ENCODE measurements at regions not wholly inside any gene's neighbourhood (a gene's known extent, or its start where the extent isn't known, plus 50 kb on each side); places are given as distances from the start of the nearest gene placed in this dataset.

DNA sequence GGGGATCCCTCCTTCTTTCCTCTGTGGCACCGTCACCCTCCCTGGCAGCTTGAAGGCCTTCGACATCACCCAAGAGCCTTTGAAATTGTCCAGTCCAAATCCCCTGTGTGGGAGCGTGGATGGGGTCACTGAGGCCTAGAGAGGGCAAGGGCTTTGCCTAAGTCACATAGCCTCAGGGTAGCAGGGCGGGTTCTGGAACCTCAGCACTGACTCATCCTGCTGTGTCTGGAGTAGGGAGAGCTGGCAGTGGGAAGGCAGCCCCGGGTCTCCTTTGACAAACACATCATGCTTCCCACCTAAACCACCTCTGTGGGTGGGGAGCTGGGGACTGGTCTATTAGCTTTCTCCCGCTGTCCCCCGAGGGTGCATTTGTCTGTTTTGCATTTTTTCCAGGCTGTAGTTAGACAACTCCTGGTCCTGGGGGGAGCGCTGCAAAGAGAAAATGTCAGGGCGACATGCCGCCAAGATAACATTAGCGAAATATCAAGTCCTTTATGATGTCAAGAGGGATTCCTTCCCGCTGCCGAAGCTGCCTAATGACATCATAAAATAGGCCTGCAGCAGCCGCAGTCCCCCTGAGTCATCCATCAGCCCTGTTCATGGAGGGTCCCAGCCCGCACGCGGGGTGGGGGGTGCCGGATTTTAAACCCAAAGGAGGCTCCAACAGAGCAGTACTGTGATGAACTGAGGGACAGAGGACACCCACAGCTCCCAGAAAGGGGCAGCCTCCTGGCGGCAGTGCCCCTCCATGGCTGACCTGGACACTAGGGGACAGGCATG lies 77.0 kb upstream of the POU3F1 start:
- DNase-seq, result no peak

- DNase-seq, result no peak
Measured at GRCh38 chr1:38121231-38121680, 74.7 kb upstream of the POU3F1 start.

DNA sequence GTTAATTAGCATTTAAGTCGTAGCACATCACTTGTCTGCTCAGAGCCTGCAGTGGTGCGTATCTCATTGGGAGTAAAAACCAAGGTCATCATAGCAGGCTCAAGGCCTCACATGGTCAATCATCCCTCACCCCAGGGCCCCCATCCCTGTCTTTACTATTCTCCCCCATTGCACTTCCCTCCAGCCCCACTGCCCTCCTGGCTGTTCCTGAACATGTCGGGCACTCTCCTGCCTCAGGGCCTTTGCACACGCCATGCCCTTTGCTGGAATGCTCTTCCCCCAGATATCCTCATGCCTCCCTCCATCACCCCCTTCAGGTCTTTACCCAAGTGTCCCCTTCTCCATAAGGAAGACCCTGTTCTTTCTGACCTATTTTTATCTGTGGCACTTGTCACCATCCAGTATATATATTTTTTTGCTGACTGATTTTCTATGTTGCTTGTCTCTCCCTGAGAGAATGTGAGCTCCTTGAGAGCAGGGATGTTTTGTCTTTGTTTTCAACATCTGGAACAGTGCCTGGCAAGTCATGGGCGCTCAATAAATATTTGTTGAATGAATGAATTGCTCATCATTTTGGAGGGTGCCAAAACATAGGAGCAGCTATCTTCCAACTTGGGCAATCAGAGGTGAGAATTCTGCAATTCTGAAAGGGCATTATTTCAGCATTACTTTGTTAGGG lies 74.1 kb upstream of the POU3F1 start:
- DNase-seq, result no peak

GRCh38 chr1:38118976-38119375 lies 72.4 kb upstream of the POU3F1 start:
- no peak for DNase-seq

DNA sequence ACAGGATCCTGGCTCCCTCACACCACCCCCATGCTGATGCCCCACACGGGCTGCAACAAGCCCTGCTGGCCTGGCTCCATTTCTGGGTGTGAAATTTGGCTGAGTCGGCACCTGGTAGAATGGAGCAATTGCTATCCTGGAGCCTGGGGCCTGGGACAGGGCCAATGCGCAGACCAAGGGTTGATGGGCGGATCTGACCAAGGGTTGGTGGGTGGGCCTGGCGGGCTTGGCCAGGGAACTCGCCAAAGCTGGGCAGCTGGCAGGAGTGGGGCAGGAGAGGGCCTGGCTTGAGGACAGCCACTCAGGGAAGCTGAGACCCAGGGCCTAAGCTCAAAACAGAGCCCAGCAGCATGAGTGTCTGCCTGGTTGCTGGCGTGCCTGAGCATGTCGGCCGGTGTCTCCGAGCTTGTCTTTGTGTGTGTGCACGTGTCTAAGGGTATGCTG lies 70.9 kb upstream of the POU3F1 start:
- no peak for DNase-seq

GRCh38 chr1:38115682-38116202 lies 69.1 kb upstream of the POU3F1 start:
- no peak for DNase-seq

DNA sequence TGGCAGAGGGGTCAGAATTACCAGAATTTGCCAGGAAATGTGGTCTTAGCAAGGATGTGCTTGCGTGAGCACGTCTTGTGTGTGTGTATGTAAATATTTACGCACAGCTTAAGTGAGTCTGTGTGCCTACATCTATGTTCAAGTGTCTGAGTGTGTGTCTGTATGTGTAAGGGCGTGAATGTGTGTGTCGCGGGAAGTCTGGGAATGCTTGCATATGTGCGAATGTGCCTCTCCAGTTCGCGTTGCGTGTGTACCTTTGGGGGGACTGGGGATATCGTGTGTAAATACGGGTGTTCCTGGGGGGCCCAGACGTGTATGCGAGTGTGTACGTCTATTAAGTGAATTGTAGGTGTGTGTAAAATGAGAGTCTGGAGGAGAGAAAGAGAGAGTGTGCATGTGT lies 68.6 kb upstream of the POU3F1 start:
- DNase-seq, result no peak

DNA sequence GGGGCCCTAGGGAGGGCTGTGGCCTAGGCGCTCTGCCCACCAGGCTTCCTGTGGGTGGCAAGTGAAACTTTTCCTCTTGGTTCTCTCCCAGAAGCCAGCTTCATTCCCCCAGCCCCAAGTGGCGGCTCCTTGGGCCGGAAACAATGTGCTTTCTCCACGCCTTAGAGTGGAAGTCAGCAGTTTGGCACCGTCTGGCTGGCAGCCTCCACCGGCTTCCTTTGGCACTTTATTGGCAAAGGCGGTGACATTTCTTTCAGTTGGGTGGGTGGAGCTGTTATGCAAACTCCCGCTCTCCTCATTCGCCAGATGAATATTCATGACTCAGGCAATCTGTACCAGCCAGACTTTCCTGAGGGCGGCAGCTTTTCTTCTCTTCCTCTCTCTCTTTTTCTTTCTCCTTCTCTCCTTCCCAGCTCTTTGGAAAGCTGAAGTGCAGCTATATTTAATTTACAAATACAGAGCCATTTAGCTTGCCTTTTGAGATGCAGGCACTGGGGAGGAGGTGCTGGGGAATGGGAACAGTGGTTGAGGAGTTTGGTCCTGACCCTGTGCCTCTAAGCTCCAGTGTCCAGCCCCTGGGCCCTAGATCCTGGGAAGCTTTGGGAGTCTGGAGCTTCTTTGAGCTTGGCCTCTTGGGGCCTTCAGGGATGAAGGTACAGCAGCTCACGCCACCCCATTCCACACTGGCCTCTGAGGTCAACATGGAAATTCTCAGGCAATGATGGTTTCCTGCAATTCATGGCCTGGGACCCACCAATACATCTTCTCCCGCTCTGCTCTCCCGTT lies 67.8 kb upstream of the POU3F1 start:
- no peak for DNase-seq

- no peak for DNase-seq
Measured at GRCh38 chr1:38113159-38113666, 66.6 kb upstream of the POU3F1 start.

GRCh38 chr1:38111589-38111988 lies 65.0 kb upstream of the POU3F1 start:
- no peak for DNase-seq

- DNase-seq, result no peak
Measured at GRCh38 chr1:38105267-38105666, 58.7 kb upstream of the POU3F1 start.

DNA sequence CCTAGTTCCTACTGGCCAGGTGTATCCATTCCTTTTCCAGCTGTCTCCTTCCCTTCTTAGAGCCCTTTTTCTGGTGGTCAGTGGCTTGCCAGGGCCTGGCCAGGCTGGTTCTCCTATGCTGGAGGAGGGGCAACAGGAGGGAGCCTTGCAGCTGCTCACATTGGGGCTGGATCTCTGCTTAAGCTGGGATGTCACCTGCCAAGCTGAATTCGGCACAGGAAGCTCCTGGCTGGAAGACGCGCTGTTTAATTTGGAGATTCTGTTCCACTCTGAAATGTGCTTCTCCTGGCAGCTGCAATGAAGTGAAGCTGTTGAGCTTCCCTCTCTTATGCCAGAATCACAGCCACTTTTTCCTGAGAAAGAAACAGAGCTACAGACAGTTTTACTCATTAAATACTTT lies 56.0 kb upstream of the POU3F1 start:
- no peak for DNase-seq

DNA sequence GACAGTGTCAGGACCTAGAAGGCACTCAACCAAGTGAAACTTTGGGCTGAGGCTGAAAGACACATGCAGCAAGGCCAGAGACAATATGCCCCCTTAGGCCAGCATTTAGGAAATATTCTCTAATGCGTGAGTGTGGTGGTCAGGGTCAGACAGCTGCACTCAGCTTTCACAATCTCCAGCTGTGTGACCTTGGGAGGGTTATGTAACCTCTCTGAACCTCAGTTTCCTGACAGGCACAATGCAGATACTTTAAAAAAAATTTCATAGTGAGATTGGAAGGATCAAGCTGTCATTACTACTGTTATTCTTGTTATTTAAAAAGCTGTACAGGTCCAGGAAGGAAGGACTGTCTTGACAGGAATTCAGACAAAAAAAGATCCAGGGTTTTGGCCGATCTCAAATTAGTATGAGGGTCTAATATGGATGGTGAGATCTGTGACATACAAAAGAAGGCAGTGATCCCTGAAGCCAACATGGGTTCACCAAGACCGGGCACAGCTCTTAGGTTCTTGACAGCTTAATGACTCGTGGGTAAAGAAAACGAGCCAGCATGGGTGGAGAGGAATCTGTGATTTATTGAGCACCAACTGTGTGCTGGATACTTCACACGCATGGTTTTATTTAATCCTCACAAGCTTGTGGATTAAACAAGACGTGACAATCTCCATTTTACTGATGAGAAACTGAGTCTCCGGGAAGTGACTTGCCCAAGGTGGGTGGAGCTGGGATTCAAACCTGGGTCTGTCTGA lies 54.6 kb upstream of the POU3F1 start:
- DNase-seq, result no peak

DNA sequence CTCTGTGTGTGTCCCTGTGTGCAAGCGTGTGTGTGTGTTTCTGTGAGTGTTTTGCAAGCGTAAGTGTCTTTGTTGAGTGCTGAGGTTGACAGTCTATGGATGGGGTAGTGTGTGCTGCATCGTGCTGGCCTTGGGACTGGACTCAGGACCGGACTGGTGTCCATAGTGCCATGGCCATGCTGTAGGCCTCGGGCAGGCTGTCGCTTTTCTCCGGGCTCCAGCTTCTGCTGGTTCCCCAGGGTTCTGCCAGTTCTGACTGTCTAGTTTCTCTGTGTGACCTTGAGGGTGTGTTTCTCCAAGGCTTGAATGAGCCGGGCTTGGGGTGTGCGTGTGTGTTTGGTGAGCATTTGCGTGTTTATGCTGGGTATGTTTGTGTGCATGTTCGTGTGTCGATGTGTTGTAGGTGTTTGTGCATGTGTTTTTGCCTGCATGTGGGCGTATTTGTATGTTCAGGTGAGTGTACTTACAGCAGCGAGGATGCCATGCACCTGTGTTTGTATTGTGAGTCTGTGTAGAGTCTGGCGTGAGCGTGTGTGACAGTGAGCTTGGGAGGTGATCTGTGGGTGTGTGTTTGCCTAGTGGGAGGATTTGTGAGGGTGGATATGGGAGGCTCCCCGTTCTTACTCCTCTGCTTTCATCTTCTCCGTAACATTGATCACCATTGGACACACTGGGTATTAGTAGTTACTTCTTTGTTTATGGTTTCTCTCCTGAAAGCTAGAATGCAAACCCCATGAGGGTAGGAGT lies 51.7 kb upstream of the POU3F1 start:
- no peak for DNase-seq

DNA sequence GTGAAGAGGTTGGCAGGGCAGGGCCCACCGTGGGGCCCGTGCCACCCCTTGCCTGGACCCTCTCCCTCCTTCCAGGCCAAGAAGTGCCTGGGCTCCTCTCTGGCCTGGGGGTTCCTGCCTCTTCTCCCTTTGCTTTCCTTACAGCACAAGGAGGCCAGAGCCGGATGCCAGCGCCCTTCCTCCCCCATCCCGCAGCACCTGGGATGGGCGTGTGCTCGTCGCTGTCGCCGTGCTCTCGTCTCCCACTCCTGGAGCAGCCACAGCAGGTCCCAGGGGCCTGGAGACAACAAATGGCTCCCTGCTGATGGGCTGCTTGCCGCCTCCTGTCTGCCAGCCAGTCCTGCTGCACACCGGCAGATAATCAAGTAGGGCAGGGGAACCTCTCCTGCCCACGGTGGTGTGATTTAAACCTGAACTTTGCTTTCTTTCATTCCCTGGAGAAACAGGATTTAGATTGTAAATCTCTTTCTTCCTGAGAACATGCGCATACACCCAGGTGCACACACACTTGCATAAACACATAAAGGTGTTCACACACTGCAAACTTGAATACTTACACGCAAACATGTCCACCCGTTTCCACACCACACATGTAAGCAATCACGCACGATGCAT lies 50.8 kb upstream of the POU3F1 start:
- DNase-seq, result no peak
